LNCaP clone FGC (cell line): ENCODE measurements at regions not wholly inside any gene's neighbourhood (a gene's known extent, or its start where the extent isn't known, plus 50 kb on each side); places are given as distances from the start of the nearest gene placed in this dataset.

Source experiments
- DNase-seq: peaks from one replicate; pipeline ENCODE4 v3.0.0-alpha.2; 2011; ENCODE audit warnings: low read depth
- H3K4me3 ChIP-seq: 2 replicates; pipeline ENCODE4 v1.5.1; 2011; ENCODE audit warnings: mild to moderate bottlenecking, low read depth, low read length, control low read depth
- TF ChIP-seq, protein P1 (sequence below): IDR thresholded peaks from 2 replicates; pipeline ENCODE4 v1.5.1; 2012; ENCODE audit warnings: mild to moderate bottlenecking; ENCODE audit not compliant: control insufficient read depth, insufficient read depth; ENCODE audit errors: extremely low read depth

DNA sequence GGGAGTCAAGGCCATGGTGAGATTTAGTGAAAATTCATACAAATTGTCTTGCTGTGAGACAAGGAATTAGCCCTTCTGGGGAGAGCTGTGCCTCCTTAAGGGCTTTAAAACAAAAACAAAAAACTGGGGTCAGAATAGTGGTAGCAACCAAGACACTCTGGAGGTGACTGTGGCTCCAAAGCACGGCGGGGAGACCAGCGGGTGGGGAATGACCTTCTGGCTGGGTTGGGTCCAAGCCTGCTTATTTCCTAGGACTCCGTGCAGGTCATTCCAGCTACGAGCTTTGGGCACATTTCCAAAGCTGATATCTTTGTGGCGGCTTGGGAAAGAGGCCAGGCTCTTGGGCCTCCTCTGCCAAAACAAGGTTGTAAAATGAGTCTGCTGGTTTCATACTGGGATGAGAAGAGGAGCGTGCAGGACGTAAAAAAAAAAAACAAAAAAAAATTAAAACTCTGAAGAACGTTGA lies 348.3 kb downstream of the UQCRFS1 start:
- no peak overlapping the region for H3K4me3 ChIP-seq
- peak; percentile 88 for DNase-seq
- TF ChIP-seq, protein P1, sequence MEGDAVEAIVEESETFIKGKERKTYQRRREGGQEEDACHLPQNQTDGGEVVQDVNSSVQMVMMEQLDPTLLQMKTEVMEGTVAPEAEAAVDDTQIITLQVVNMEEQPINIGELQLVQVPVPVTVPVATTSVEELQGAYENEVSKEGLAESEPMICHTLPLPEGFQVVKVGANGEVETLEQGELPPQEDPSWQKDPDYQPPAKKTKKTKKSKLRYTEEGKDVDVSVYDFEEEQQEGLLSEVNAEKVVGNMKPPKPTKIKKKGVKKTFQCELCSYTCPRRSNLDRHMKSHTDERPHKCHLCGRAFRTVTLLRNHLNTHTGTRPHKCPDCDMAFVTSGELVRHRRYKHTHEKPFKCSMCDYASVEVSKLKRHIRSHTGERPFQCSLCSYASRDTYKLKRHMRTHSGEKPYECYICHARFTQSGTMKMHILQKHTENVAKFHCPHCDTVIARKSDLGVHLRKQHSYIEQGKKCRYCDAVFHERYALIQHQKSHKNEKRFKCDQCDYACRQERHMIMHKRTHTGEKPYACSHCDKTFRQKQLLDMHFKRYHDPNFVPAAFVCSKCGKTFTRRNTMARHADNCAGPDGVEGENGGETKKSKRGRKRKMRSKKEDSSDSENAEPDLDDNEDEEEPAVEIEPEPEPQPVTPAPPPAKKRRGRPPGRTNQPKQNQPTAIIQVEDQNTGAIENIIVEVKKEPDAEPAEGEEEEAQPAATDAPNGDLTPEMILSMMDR = no peak

DNA sequence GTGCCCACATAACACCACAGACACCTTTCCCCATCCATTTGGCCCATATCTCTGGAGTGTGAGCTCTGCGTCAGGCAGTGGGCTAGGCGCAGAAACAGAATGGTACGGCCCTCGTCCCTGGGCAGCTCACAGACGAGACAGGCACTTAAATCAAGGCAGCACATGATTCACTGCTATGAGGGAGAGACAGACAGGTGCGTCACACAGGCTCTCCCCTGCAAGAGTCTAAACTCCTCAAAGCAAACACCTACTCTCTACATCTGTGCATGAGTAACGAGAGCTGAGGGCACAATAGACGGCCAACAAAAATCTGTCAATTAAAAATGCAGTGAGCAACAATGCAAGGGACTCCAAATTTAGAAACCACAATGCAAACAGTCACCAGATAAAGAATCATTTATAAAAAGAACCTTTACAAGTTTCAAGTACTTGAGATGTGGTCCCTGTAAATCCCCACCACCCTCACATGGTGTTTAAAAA lies 348.9 kb downstream of the UQCRFS1 start:
- H3K4me3 ChIP-seq = no peak overlapping the region
- DNase-seq = no peak
- TF ChIP-seq, protein P1 = no peak

GRCh38 chr19:28862238-28862637 lies 350.7 kb downstream of the UQCRFS1 start:
- no peak for DNase-seq
- TF ChIP-seq, protein P1 = no peak
- H3K4me3 ChIP-seq = no peak overlapping the region

DNA sequence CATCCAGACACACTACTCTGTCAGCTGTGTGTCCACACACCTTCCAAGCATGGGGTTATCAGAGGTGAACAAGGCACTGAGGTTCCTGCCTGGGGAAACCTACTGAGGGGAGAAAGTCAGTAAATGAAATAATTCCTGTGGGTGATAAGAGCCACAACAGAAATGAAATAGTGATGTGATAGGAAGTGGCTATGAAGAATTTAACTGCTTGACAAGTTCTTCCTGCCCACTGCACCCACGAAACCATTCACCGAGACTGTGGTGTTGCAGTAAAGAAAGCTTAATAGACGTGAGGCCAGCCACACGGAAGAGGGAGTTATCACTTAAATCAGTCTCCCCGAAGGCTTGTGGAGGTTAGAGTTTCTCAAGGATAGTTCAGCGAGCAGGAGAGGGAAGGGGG lies 353.1 kb downstream of the UQCRFS1 start:
- no peak for DNase-seq
- TF ChIP-seq, protein P1 = no peak

DNA sequence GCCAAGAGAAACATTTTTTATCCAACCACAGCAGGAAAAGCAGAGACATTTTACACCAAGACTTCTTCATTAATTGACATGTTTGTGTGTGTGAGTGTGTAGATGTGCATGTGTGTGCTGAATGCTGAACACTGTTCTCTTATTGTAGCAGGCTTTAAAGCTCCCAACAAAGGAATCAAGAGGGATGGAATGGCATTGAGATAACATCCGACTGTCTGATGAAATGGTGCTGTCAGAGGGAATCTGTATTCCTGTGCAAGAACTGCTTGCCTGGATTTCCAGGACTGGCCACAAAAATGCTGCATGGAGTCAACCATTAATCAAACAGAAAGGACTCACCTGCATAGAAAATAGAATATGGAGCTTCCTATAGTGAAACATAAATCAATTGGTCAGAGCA lies 354.0 kb downstream of the UQCRFS1 start:
- no peak overlapping the region for H3K4me3 ChIP-seq
- TF ChIP-seq, protein P1 = no peak
- no peak for DNase-seq

More for the DNA sequence above, 353.1 kb downstream of the UQCRFS1 start:
- no peak overlapping the region for H3K4me3 ChIP-seq

DNA sequence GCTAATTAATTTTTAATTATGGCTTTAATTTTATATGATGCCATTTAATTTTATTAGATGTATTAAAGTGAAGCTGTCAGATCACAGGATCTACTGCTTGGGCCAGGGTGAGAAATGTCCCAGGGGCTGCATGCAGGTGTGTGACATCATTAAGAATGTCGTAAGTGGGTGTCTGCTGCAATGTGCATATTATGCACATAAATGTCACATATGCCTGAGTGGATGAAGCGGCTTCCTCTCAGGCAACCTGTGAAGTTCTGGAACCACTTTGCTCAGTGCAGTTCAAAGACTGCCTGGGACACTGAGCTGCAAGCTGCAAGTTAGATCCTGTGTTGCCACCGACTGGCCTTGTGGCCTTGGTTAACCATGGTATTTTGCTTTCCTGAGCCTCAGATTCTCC lies 355.0 kb downstream of the UQCRFS1 start:
- H3K4me3 ChIP-seq = no peak overlapping the region
- DNase-seq = no peak
- TF ChIP-seq, protein P1 = no peak

DNA sequence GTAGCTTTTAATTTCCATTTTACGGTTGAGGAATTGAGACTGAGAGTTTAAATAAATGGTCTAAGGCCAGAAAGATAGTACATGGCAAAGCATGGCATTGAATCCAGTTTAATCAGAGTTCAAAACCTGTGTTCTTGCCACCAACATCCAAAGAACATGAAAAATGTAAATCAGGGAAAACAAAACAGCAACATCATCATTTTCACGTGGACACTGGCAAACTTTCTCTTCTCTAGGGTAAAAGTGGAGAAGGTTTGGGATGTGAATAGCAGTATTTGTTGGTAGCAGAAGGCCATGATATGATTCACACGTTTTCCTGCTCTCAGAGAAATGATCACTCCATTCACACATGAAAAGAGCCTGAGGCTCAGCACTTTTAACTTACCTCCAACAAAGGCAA lies 357.7 kb downstream of the UQCRFS1 start:
- no peak overlapping the region for H3K4me3 ChIP-seq
- TF ChIP-seq, protein P1 = no peak
- DNase-seq = no peak
